IPS-20b (cell line): ENCODE measurements at regions not wholly inside any gene's neighbourhood (a gene's known extent, or its start where the extent isn't known, plus 50 kb on each side); places are given as distances from the start of the nearest gene placed in this dataset.
"Not testable (repeated sequence)": the region's sequence is repeated elsewhere in the genome, so short reads cannot be mapped to it uniquely, and the experiment has no call there.

Experiments used
- H3K27ac ChIP-seq: one replicate; pipeline ENCODE4 v1.5.1; 2013; ENCODE audit warnings: low read length
- H3K27me3 ChIP-seq: 2 replicates; pipeline ENCODE4 v1.6.1; 2013; ENCODE audit warnings: mild to moderate bottlenecking, low read length, inconsistent platforms; ENCODE audit not compliant: insufficient read depth
- H3K36me3 ChIP-seq: 2 replicates; pipeline ENCODE4 v1.6.1; 2013; ENCODE audit warnings: low read depth, mild to moderate bottlenecking, inconsistent platforms, low read length, moderate library complexity; ENCODE audit not compliant: insufficient read depth
- H3K4me1 ChIP-seq: 2 replicates; pipeline ENCODE4 v1.6.1; 2013; ENCODE audit warnings: mild to moderate bottlenecking, control low read depth, inconsistent platforms, low read length, moderate library complexity; ENCODE audit not compliant: insufficient read depth
- H3K4me3 ChIP-seq: 2 replicates; pipeline ENCODE4 v1.5.1; 2013; ENCODE audit warnings: mild to moderate bottlenecking, low read length, inconsistent platforms
- H3K9ac ChIP-seq: 2 replicates; pipeline ENCODE4 v1.6.1; 2013; ENCODE audit warnings: low read depth, mild to moderate bottlenecking, inconsistent platforms, low read length, moderate library complexity
- H3K9me3 ChIP-seq: 2 replicates; pipeline ENCODE4 v1.6.1; 2013; ENCODE audit warnings: mild to moderate bottlenecking, low read depth, low read length, inconsistent platforms; ENCODE audit not compliant: insufficient read depth

GRCh38 chrX:122113376-122113775 lies 1066.0 kb downstream of the GLUD2 start:
- Histone ChIP-seq H3K27ac (no peak overlapping the region), H3K9ac (no peak overlapping the region), H3K4me3 (no peak overlapping the region), H3K36me3 (no peaks in the 10 kb centered on the region), H3K27me3 (no peaks in the 10 kb centered on the region), H3K9me3 (no peaks in the 10 kb centered on the region), H3K4me1 (no peaks in the 10 kb centered on the region)

GRCh38 chrX:122113896-122114295 lies 1066.5 kb downstream of the GLUD2 start:
- H3K4me1 ChIP-seq = no peaks in the 10 kb centered on the region
- no peaks in the 10 kb centered on the region for H3K36me3 ChIP-seq
- no peak overlapping the region for H3K27ac ChIP-seq
- H3K9me3 ChIP-seq = no peaks in the 10 kb centered on the region
- no peak overlapping the region for H3K4me3 ChIP-seq
- H3K27me3 ChIP-seq = no peaks in the 10 kb centered on the region
- no peak overlapping the region for H3K9ac ChIP-seq

GRCh38 chrX:122115604-122116003 lies 1068.2 kb downstream of the GLUD2 start:
- H3K9ac ChIP-seq = no peak overlapping the region
- no peak overlapping the region for H3K27ac ChIP-seq
- H3K4me3 ChIP-seq = no peak overlapping the region
- no peaks in the 10 kb centered on the region for H3K36me3 ChIP-seq
- no peaks in the 10 kb centered on the region for H3K4me1 ChIP-seq
- H3K9me3 ChIP-seq = no peaks in the 10 kb centered on the region
- no peaks in the 10 kb centered on the region for H3K27me3 ChIP-seq

GRCh38 chrX:122119361-122119760 lies 1064.7 kb upstream of the GRIA3 start:
- Histone ChIP-seq H3K27ac (no peak overlapping the region), H3K27me3 (no peaks in the 10 kb centered on the region), H3K9me3 (no peaks in the 10 kb centered on the region), H3K9ac (no peak overlapping the region), H3K4me1 (no peaks in the 10 kb centered on the region), H3K36me3 (no peaks in the 10 kb centered on the region), H3K4me3 (no peak overlapping the region)

DNA sequence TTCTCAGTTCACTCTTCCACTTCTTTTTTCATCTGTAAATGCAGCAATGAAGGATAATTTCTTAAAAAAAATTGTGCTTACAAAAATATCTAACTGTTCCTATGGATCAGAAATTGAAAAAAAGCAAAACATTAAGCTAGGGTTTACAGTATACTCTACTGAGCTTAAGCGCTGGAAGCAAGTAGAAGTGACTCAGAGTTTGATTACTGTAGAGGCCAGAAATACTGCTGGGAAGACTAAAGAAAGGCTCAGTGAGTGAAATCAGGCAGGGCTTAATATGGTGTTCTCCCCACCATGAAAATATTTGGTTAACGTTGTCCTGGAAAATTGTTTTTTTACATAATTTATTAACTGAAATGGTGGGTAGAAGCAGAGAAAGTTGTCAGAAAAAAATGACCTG lies 1061.8 kb upstream of the GRIA3 start:
- H3K9me3 ChIP-seq = no peaks in the 10 kb centered on the region
- H3K9ac ChIP-seq = no peak overlapping the region
- no peaks in the 10 kb centered on the region for H3K4me1 ChIP-seq
- no peaks in the 10 kb centered on the region for H3K36me3 ChIP-seq
- no peak overlapping the region for H3K4me3 ChIP-seq
- H3K27me3 ChIP-seq = no peaks in the 10 kb centered on the region
- H3K27ac ChIP-seq = no peak overlapping the region

DNA sequence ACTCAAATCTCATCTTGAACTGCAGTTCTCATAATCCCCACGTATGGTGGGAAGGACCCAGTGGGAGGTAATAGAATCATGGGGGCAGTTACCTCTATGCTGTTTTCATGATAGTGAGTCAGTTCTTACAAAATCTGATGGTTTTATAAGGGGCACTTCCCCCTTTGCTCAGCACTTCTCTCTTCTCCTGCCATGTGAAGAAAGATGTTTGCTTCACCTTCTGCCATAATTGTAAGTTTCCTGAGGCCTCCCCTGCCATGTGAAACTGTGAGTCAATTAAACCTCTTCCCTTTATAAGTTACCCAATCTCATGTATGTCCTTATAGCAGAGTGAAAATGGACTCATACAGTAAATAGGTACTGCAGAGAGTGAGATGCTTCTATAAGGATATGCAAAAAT lies 1050.6 kb upstream of the GRIA3 start:
- no peaks in the 10 kb centered on the region for H3K9me3 ChIP-seq
- H3K36me3 ChIP-seq = no peaks in the 10 kb centered on the region
- no peaks in the 10 kb centered on the region for H3K4me1 ChIP-seq
- H3K27me3 ChIP-seq = no peaks in the 10 kb centered on the region
- no peak overlapping the region for H3K9ac ChIP-seq
- H3K4me3 ChIP-seq = no peak overlapping the region
- H3K27ac ChIP-seq = no peak overlapping the region

- no peaks in the 10 kb centered on the region for H3K27me3 ChIP-seq
- H3K9me3 ChIP-seq = no peaks in the 10 kb centered on the region
- no peaks in the 10 kb centered on the region for H3K36me3 ChIP-seq
- H3K27ac ChIP-seq = no peak overlapping the region
- no peak overlapping the region for H3K4me3 ChIP-seq
- no peak overlapping the region for H3K9ac ChIP-seq
- no peaks in the 10 kb centered on the region for H3K4me1 ChIP-seq
These were observed 1049.8 kb upstream of the GRIA3 start for GRCh38 chrX:122134291-122134690.

DNA sequence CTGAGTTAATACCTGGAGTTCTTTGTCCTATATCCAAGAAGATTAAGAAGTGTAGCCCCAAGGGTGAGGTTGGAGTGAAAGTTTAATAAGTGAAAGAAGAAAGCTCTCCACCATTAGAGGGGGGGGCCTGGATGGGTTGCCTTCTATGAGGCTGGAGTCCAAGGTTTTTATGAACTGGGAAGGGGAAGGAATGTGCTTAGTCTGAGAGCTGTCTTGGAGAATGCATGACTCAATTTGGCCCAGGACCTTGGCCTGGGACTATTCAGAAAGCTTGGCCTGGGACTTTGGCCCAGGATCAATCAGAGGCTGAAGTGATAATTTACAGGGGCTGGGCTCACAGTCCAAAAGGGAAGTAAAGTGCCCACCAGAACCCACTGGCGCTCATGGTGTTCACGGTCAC lies 1049.0 kb upstream of the GRIA3 start:
- H3K27ac ChIP-seq = no peak overlapping the region

DNA sequence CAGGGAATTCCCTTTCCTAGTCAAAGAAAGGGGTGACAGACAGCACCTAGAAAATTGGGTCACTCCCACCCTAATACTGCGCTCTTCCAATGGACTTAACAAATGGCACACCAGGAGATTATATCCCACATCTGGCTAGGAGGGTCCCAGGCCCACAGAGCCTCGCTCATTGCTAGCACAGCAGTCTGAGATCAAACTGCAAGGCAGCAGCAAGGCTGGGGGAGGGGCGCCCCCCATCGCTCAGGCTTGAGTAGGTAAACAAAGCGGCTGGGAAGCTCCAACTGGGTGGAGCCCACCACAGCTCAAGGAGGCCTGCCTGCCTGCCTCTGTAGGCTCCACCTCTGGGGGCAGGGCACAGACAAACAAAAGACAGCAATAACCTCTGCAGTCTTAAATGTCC lies 1043.9 kb upstream of the GRIA3 start:
- not testable (repeated sequence) for H3K4me3 ChIP-seq, H3K36me3 ChIP-seq, H3K27me3 ChIP-seq, H3K27ac ChIP-seq, H3K4me1 ChIP-seq, H3K9ac ChIP-seq, H3K9me3 ChIP-seq

More for the DNA sequence above, 1049.0 kb upstream of the GRIA3 start:
- Histone ChIP-seq H3K9ac (no peak overlapping the region), H3K9me3 (peaks cover 4% of the 10 kb centered on the region; the same call in 1 of the 2 replicates), H3K27me3 (no peaks in the 10 kb centered on the region), H3K4me3 (no peak overlapping the region), H3K4me1 (no peaks in the 10 kb centered on the region), H3K36me3 (no peaks in the 10 kb centered on the region)

DNA sequence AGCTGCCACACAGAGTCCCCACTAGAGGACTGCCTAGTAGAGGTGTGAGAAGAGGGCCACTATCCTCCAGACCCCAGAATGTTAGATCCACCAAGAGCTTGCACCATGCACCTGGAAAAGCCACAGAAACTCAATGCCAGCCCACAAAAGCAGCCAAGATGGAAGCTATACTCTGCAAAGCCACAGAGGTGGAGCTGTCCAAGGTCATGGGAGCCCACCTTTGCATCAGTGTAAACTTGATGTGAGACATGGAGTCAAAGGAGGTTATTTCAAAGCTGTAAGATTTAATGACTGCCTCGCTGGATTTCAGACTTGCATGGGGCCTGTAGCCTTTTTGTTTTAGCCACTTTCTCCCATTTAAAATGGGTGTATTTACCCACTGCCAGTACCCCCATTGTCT lies 1030.1 kb upstream of the GRIA3 start:
- Histone ChIP-seq H3K4me3 (no peak overlapping the region), H3K36me3 (no peaks in the 10 kb centered on the region), H3K9me3 (no peaks in the 10 kb centered on the region), H3K27me3 (no peaks in the 10 kb centered on the region), H3K9ac (no peak overlapping the region), H3K27ac (no peak overlapping the region), H3K4me1 (no peaks in the 10 kb centered on the region)

- Histone ChIP-seq H3K4me3 (no peak overlapping the region), H3K9ac (no peak overlapping the region), H3K9me3 (no peaks in the 10 kb centered on the region), H3K4me1 (no peaks in the 10 kb centered on the region), H3K27me3 (no peaks in the 10 kb centered on the region), H3K27ac (no peak overlapping the region), H3K36me3 (no peaks in the 10 kb centered on the region)
These were observed 1015.8 kb upstream of the GRIA3 start for GRCh38 chrX:122168241-122168640.

DNA sequence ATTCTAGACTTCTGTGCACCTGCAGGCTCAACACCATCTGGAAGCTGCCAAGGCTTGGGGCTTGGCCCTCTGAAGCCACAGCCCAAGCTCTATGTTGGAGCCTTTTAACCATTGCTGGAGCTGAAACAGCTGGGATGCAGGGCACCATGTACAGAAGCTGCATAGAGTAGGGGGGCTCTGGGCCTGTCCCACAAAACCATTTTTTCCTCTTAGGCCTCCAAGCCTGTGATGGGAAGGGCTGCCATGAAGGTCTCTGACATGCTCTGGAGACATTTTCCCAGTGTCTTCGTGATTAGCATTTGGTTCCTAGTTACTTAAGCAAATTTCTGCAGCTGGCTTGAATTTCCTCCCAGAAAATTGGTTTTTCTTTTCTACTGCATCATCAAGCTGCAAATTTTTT lies 999.3 kb upstream of the GRIA3 start:
- peaks cover 12% of the 10 kb centered on the region; the same call in 1 of the 2 replicates for H3K9me3 ChIP-seq
- no peaks in the 10 kb centered on the region for H3K4me1 ChIP-seq
- H3K9ac ChIP-seq = no peak overlapping the region
- H3K36me3 ChIP-seq = no peaks in the 10 kb centered on the region
- H3K4me3 ChIP-seq = no peak overlapping the region
- H3K27me3 ChIP-seq = no peaks in the 10 kb centered on the region
- H3K27ac ChIP-seq = no peak overlapping the region
